ENCODE measurements at regions not wholly inside any gene's neighbourhood (a gene's known extent, or its start where the extent isn't known, plus 50 kb on each side); places are given as distances from the start of the nearest gene placed in this dataset.
"Not testable (repeated sequence)": the region's sequence is repeated elsewhere in the genome, so short reads cannot be mapped to it uniquely, and the experiment has no call there.

- H3K36me3 ChIP-seq (ENCODE audit: control insufficient read depth, insufficient read depth, low read length): no peaks in the 10 kb centered on the region
- ATAC-seq: no peak
- Mint-ChIP-seq H3K9me3 (peaks cover 4 to 9% of the 10 kb centered on the region in 2 donors), H3K36me3 (peaks cover 8% of the 10 kb centered on the region), H3K4me1 (peaks cover 5% of the 10 kb centered on the region in 2 donors), H3K27ac (no peak overlapping the region), H3K4me3 (no peak overlapping the region), H3K27me3 (ENCODE audit: low read depth in 2 of 2) (peaks cover 30 to 35% of the 10 kb centered on the region in 2 donors)
- H3K27me3 ChIP-seq (ENCODE audit: control insufficient read depth, insufficient read depth, low read length): no peaks in the 10 kb centered on the region
- no peak overlapping the region for H3K27ac ChIP-seq (ENCODE audit: low read length)
- no peak for DNase-seq
- intact Hi-C loops (cut with micrococcal nuclease): no loop called here
- TF ChIP-seq, protein P1, sequence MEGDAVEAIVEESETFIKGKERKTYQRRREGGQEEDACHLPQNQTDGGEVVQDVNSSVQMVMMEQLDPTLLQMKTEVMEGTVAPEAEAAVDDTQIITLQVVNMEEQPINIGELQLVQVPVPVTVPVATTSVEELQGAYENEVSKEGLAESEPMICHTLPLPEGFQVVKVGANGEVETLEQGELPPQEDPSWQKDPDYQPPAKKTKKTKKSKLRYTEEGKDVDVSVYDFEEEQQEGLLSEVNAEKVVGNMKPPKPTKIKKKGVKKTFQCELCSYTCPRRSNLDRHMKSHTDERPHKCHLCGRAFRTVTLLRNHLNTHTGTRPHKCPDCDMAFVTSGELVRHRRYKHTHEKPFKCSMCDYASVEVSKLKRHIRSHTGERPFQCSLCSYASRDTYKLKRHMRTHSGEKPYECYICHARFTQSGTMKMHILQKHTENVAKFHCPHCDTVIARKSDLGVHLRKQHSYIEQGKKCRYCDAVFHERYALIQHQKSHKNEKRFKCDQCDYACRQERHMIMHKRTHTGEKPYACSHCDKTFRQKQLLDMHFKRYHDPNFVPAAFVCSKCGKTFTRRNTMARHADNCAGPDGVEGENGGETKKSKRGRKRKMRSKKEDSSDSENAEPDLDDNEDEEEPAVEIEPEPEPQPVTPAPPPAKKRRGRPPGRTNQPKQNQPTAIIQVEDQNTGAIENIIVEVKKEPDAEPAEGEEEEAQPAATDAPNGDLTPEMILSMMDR (IDR thresholded peaks at IDR 0.05): no peak
- no peak overlapping the region for H3K4me3 ChIP-seq (ENCODE audit: low read length)
- WGBS (ENCODE audit: insufficient coverage): no CpG with 5 or more reads among the region's 1 CpG
- H3K4me1 ChIP-seq (ENCODE audit: control insufficient read depth, insufficient read depth, low read length): no peaks in the 10 kb centered on the region
- H3K9me3 ChIP-seq (ENCODE audit: control insufficient read depth, insufficient read depth, low read length): no peaks in the 10 kb centered on the region
Observed at GRCh38 chr9:33740075-33740474, 55.3 kb upstream of the PRSS3 start.

- H3K4me3 Mint-ChIP-seq; DNase-seq; H3K4me3 ChIP-seq (ENCODE audit: low read length); H3K36me3 ChIP-seq (ENCODE audit: control insufficient read depth, insufficient read depth, low read length); H3K9me3 ChIP-seq (ENCODE audit: control insufficient read depth, insufficient read depth, low read length); H3K36me3 Mint-ChIP-seq; H3K27ac ChIP-seq (ENCODE audit: low read length); H3K4me1 ChIP-seq (ENCODE audit: control insufficient read depth, insufficient read depth, low read length); H3K27me3 ChIP-seq (ENCODE audit: control insufficient read depth, insufficient read depth, low read length); H3K9me3 Mint-ChIP-seq; ATAC-seq; H3K4me1 Mint-ChIP-seq; intact Hi-C loops (cut with micrococcal nuclease); H3K27ac Mint-ChIP-seq: not testable (repeated sequence)
- 50% methylated on average over 1 of the region's 1 CpG for WGBS (ENCODE audit: insufficient coverage)
- peaks cover 26 to 29% of the 10 kb centered on the region in 2 donors for H3K27me3 Mint-ChIP-seq (ENCODE audit: low read depth in 2 of 2)
Observed at GRCh38 chr9:33740958-33741357, 54.4 kb upstream of the PRSS3 start.

DNA sequence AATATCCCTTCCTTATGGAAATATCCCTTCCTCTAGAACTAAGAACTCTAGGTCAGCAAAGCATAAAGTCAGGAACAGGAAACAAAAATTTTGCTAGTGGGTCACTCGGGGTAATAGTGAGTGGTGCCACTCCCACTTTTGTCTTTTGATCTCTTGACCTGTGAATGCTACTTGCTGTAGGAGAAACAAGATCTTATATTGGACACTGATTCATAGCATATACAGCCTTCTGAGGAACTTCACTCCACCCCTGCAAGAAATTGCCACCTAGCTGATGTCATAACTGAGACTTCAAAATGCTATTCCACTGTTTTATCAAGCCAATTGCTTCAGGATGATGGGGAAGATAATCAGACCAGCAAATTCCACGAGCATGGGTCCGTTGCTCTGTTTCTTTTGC lies 53.3 kb upstream of the PRSS3 start:
- H3K4me1 ChIP-seq (ENCODE audit: control insufficient read depth, insufficient read depth, low read length): no peaks in the 10 kb centered on the region
- ATAC-seq (no peak), DNase-seq (no peak)
- Mint-ChIP-seq H3K36me3 (peaks cover 8% of the 10 kb centered on the region), H3K9me3 (peaks cover 4 to 9% of the 10 kb centered on the region in 2 donors), H3K4me1 (peaks cover 5% of the 10 kb centered on the region in 2 donors), H3K27me3 (ENCODE audit: low read depth in 2 of 2) (peaks cover 22 to 26% of the 10 kb centered on the region in 2 donors), H3K27ac (no peak overlapping the region), H3K4me3 (no peak overlapping the region)
- WGBS (ENCODE audit: insufficient coverage): 93% methylated on average over 3 of the region's 3 CpGs
- no peak overlapping the region for H3K4me3 ChIP-seq (ENCODE audit: low read length)
- H3K36me3 ChIP-seq (ENCODE audit: control insufficient read depth, insufficient read depth, low read length): no peaks in the 10 kb centered on the region
- H3K27ac ChIP-seq (ENCODE audit: low read length): no peak overlapping the region
- no peaks in the 10 kb centered on the region for H3K27me3 ChIP-seq (ENCODE audit: control insufficient read depth, insufficient read depth, low read length)
- intact Hi-C loops (cut with micrococcal nuclease): no loop called here
- TF ChIP-seq, protein P1 (IDR thresholded peaks at IDR 0.05): no peak
- H3K9me3 ChIP-seq (ENCODE audit: control insufficient read depth, insufficient read depth, low read length): no peaks in the 10 kb centered on the region

- Mint-ChIP-seq H3K27ac (no peak overlapping the region), H3K4me3 (no peak overlapping the region), H3K27me3 (ENCODE audit: low read depth in 2 of 2) (peaks cover 22 to 26% of the 10 kb centered on the region in 2 donors), H3K4me1 (peaks cover 5% of the 10 kb centered on the region in 2 donors), H3K9me3 (peaks cover 4 to 9% of the 10 kb centered on the region in 2 donors), H3K36me3 (peaks cover 8% of the 10 kb centered on the region)
- no peak overlapping the region for H3K27ac ChIP-seq (ENCODE audit: low read length)
- no peaks in the 10 kb centered on the region for H3K36me3 ChIP-seq (ENCODE audit: control insufficient read depth, insufficient read depth, low read length)
- no peaks in the 10 kb centered on the region for H3K4me1 ChIP-seq (ENCODE audit: control insufficient read depth, insufficient read depth, low read length)
- no peaks in the 10 kb centered on the region for H3K9me3 ChIP-seq (ENCODE audit: control insufficient read depth, insufficient read depth, low read length)
- H3K27me3 ChIP-seq (ENCODE audit: control insufficient read depth, insufficient read depth, low read length): no peaks in the 10 kb centered on the region
- intact Hi-C loops (cut with micrococcal nuclease): no loop called here
- ATAC-seq (peak; percentile 17 to 58 (median 36)), DNase-seq (no peak)
- TF ChIP-seq, protein P1 (IDR thresholded peaks at IDR 0.05): no peak
- 96% methylated on average over 2 of the region's 2 CpGs for WGBS (ENCODE audit: insufficient coverage)
- H3K4me3 ChIP-seq (ENCODE audit: low read length): no peak overlapping the region
Observed at GRCh38 chr9:33742519-33742918, 52.8 kb upstream of the PRSS3 start.

Data from natural killer cell (primary cell).